ENCODE measurements at regions not wholly inside any gene's neighbourhood (a gene's known extent, or its start where the extent isn't known, plus 50 kb on each side); places are given as distances from the start of the nearest gene placed in this dataset.

DNA sequence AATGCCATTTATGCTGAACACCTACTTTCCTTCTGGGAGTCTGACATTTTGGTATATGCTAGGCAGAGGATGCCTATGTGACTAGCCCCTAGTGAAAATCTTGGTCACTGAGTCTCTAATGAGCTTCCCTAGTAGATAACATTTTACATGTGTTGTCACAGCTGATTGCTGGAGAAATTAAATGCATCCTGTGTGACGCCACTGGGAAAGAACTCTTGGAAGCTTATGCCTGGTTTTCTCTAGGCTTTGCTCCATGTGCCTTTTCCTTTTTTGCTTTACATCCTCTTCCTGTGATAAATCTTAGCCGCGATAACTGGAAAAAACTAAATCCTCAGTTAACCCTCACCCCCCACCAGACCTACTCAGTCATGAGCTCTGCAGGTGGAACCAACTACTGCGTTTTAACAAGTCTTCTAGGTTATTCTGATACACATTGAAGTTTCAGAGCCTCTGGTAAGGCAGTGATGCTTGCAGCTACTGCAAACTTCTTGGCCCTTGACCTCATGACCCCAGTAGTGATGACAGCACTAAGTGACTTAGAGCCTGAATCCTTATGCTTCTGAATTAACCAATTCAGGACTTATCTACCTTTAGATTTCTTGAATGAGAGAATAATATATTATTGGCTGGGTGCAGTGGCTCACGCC lies 292.4 kb upstream of the SOX14 start:
- TF ChIP-seq POLR2A (IDR thresholded peaks at IDR 0.05; ENCODE audit: low read length) (no peak), GATA1 (IDR thresholded peaks at IDR 0.05; ENCODE audit: low read depth, low read length) (no peak)
